MM.1S (cell line): ENCODE measurements at regions not wholly inside any gene's neighbourhood (a gene's known extent, or its start where the extent isn't known, plus 50 kb on each side); places are given as distances from the start of the nearest gene placed in this dataset.

Source experiments
- CTCF ChIP-seq: fragments of 300-600 bp; sonication (generic); IDR thresholded peaks from 2 replicates; pipeline ENCODE4 v1.5.1; 2016; ENCODE audit warnings: antibody characterized with exemption, low read length, mixed read lengths
- EZH2 ChIP-seq: fragments of 300-600 bp; sonication (generic); optimal IDR thresholded peaks from 2 replicates; pipeline ENCODE3; 2017; ENCODE audit warnings: low read depth, mild to moderate bottlenecking, antibody characterized with exemption, low read length, mixed read lengths
- EZH2phosphoT487 ChIP-seq: fragments of 300-600 bp; sonication (generic); IDR thresholded peaks from 2 replicates; pipeline ENCODE4 v1.6.1; 2018; ENCODE audit warnings: antibody characterized with exemption, low read length

GRCh38 chr3:15889936-15890335, 92.2 kb upstream of the ANKRD28 start:
- TF ChIP-seq EZH2phosphoT487 (no peak), CTCF (no peak), EZH2 (no peak)
